GM13976 (cell line): ENCODE measurements at regions not wholly inside any gene's neighbourhood (a gene's known extent, or its start where the extent isn't known, plus 50 kb on each side); places are given as distances from the start of the nearest gene placed in this dataset.
"Not testable (repeated sequence)": the region's sequence is repeated elsewhere in the genome, so short reads cannot be mapped to it uniquely, and the experiment has no call there.

Experiments used
- DNase-seq: peaks from one replicate; pipeline ENCODE4 v3.0.0; 2012; ENCODE audit warnings: low spot score
- CTCF ChIP-seq: IDR thresholded peaks from 2 replicates; pipeline ENCODE4 v1.5.1; 2012; ENCODE audit warnings: borderline replicate concordance, mild to moderate bottlenecking; ENCODE audit not compliant: insufficient read depth; ENCODE audit errors: extremely low read depth, missing control alignments, control extremely low read depth
- in situ Hi-C: fragments of 300-500 bp; cut with MboI; formaldehyde crosslinking; loops from one replicate; pipeline ENCODE4 v1.12.0; 2022; ENCODE audit warnings: low sequenced_read_pairs, mixed read lengths, inconsistent platforms; ENCODE audit not compliant: unreplicated experiment

GRCh38 chr5:19261879-19262278 is 726.1 kb downstream of the CDH18 start:
- in situ Hi-C loops, result no loop called here
- TF ChIP-seq CTCF, result no peak
- no peak for DNase-seq

DNA sequence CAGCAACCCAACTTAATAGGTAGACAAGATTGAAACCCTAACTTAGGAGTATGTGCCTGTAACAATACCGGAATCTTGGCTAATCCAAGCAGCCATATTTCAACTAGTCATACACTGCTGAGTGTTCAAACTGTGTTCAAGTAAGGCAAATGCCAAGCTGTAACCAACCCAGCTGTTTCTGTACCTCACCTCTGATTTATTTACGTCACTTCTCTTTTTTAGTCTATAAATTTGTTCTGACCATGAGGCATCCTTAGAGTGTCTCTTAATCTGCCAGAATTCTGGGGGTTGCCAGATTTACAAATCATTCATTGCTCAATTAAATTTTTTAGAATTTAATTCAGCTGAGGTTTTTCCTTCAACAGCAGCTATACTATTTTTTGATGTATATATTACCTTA is 723.2 kb downstream of the CDH18 start:
- DNase-seq, result no peak
- no peak for TF ChIP-seq CTCF
- in situ Hi-C loops, result no loop called here

DNA sequence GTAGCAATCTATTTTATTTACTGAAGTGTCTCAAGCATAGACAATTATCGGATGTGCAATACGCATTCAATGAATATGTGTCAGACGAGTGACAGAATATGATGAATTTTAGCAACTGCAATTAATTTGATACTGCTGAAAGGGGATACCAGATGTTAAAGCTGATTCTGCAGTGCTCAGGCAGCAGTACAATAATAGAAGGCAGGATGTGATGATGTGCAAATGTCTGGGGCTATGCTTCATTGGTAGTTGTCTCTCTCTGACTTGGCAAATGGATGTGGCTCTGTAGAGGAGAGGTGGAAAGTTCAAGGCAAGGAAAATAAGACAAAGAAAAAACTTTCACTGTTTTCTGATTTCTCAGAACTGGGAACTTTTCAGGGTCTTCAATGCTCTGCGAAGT is 721.2 kb downstream of the CDH18 start:
- no peak for DNase-seq
- in situ Hi-C loops, result no loop called here
- no peak for TF ChIP-seq CTCF

- no peak for DNase-seq
- in situ Hi-C loops, result no loop called here
- TF ChIP-seq CTCF, result no peak
Observed at GRCh38 chr5:19270153-19270552, 717.8 kb downstream of the CDH18 start.

DNA sequence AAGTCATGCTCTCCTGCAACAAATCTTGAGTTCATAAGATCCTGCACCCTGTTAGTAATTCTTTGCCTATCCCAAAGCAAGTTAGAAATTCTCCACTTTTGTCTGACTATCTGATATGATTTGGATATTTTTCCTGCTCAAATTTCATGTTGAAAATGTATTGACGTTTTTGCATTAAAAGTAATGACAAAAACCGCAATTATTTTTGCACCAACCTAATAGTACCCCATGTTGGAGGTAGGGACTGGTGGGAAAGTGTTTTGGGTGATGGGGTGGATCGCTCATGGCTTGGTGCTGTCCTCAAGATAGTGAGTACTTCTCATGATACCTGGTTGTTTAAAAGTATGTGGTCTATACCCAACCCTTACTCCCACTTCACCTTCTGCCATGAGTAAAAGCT is 713.4 kb downstream of the CDH18 start:
- TF ChIP-seq CTCF, result no peak
- in situ Hi-C loops, result no loop called here
- DNase-seq, result no peak

DNA sequence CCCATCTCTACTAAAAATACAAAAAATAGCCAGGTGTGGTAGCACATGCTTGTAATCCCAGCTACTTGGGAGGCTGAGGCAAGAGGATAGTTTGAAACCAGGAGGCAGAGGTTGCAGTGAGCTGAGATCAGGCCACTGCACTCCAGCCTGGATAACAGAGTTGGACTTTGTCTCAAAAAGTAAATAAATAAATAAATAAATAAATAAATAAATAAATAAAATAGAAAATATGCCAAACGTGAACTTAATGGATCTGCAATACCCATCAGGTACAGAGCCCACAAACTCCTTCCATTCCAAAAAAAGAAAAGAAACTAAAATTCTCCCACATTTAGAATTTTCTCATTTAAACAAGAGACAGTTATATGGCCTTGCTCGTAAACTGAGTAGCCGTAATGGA is 702.7 kb downstream of the CDH18 start:
- TF ChIP-seq CTCF, result no peak
- in situ Hi-C loops, result no loop called here
- DNase-seq, result no peak

GRCh38 chr5:19287548-19288277 is 700.3 kb downstream of the CDH18 start:
- in situ Hi-C loops, DNase-seq: not testable (repeated sequence)

- in situ Hi-C loops, DNase-seq: not testable (repeated sequence)
Observed at GRCh38 chr5:19288311-19288710, 699.7 kb downstream of the CDH18 start.
